GM04503 (cell line): ENCODE measurements at regions not wholly inside any gene's neighbourhood (a gene's known extent, or its start where the extent isn't known, plus 50 kb on each side); places are given as distances from the start of the nearest gene placed in this dataset.
"Not testable (repeated sequence)": the region's sequence is repeated elsewhere in the genome, so short reads cannot be mapped to it uniquely, and the experiment has no call there.

Experiments
- DNase-seq: peaks from one replicate; pipeline ENCODE4 v3.0.0-alpha.2; 2012; ENCODE audit warnings: low read depth

- peak; percentile 4 for DNase-seq
Observed at GRCh38 chr13:65497265-65497664, 1732.9 kb downstream of the PCDH9 start.

GRCh38 chr13:65490725-65491124, 1739.4 kb downstream of the PCDH9 start:
- not testable (repeated sequence) for DNase-seq

- DNase-seq, result no peak
Observed at GRCh38 chr13:65488606-65489005, 1741.5 kb downstream of the PCDH9 start.

GRCh38 chr13:65479692-65480091, 1750.4 kb downstream of the PCDH9 start:
- DNase-seq, result no peak

GRCh38 chr13:65473196-65473595, 1756.9 kb downstream of the PCDH9 start:
- DNase-seq, result no peak

GRCh38 chr13:65472336-65472735, 1757.8 kb downstream of the PCDH9 start:
- no peak for DNase-seq

GRCh38 chr13:65470781-65471180, 1759.4 kb downstream of the PCDH9 start:
- no peak for DNase-seq

GRCh38 chr13:65468628-65469027, 1761.5 kb downstream of the PCDH9 start:
- DNase-seq, result no peak

GRCh38 chr13:65461590-65461989, 1768.5 kb downstream of the PCDH9 start:
- DNase-seq, result no peak

- no peak for DNase-seq
Observed at GRCh38 chr13:65460136-65460535, 1770.0 kb downstream of the PCDH9 start.

- no peak for DNase-seq
Observed at GRCh38 chr13:65456150-65456912, 1773.8 kb downstream of the PCDH9 start.

- no peak for DNase-seq
Observed at GRCh38 chr13:65454403-65454802, 1775.7 kb downstream of the PCDH9 start.

GRCh38 chr13:65453982-65454381, 1776.2 kb downstream of the PCDH9 start:
- DNase-seq, result no peak

- DNase-seq, result no peak
Observed at GRCh38 chr13:65445340-65445739, 1784.8 kb downstream of the PCDH9 start.

GRCh38 chr13:65435590-65435989, 1794.5 kb downstream of the PCDH9 start:
- DNase-seq, result no peak

- DNase-seq, result no peak
Observed at GRCh38 chr13:65417953-65418352, 1812.2 kb downstream of the PCDH9 start.

- DNase-seq, result no peak
Observed at GRCh38 chr13:65416784-65417183, 1813.4 kb downstream of the PCDH9 start.

GRCh38 chr13:65414187-65414586, 1815.9 kb downstream of the PCDH9 start:
- DNase-seq, result no peak

- no peak for DNase-seq
Observed at GRCh38 chr13:65411521-65411920, 1818.6 kb downstream of the PCDH9 start.

GRCh38 chr13:65410791-65411190, 1819.3 kb downstream of the PCDH9 start:
- DNase-seq, result no peak

GRCh38 chr13:65401315-65401714, 1828.8 kb downstream of the PCDH9 start:
- DNase-seq, result no peak

GRCh38 chr13:65400702-65401101, 1829.4 kb downstream of the PCDH9 start:
- DNase-seq, result no peak

- DNase-seq, result no peak
Observed at GRCh38 chr13:65387743-65388347, 1842.3 kb downstream of the PCDH9 start.
